Colon (tissue), 2 donors: ENCODE measurements at regions not wholly inside any gene's neighbourhood (a gene's known extent, or its start where the extent isn't known, plus 50 kb on each side); places are given as distances from the start of the nearest gene placed in this dataset.
"Not testable (repeated sequence)": the region's sequence is repeated elsewhere in the genome, so short reads cannot be mapped to it uniquely, and the experiment has no call there.

Experiments
- FAIRE-seq: peaks from 2 replicates; lab custom pipeline; 2012; peaks lifted over from hg19 to GRCh38; lab: Jason Lieb, UNC
- donor health status: control.
- donor health status: control.

DNA sequence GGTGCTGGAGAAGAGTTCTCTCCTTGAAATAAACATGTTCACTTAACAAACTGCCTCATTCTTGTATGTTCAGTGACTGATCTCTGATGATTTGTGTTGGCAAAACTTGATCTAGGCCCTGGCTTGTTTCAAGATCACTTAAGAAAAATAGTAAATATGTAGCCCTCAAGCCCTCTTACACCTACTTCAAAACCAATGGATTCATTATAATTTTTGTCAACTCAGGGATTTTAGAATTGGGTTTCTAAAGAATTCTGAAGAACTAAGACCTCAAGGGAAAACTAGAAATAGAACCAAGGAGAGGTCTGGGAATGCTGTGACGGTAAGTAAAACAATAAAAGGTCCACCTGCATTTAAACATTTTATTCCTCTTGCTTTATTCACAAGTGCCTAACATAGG, 1731.6 kb upstream of the CELF4 start:
- no peak for FAIRE-seq

DNA sequence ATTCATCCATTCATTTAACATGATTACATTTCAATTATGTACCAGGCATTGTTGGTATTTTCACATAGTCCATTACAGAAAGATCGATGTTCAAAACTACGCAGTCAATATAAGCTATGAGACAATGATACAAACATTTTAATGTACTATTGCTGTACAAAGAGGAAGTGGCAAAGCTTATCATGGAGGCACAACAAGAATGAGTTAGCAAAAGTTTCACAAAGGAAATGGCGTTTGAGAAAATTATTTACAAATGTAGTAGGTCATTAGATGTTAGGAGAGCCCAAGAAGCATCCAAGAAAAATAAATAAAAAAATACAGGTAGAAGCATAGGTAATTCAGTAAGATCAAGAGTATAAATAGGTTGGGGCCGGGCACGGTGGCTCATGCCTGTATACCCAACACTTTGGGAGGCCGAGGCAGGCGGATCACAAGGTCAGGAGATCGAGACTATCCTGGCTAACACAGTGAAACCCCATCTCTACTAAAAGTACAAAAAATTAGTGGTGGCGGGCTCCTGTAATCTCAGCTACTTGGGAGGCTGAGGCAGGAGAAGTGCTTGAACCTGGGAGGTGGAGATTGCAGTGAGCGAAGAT, 1730.8 kb upstream of the CELF4 start:
- no peak for FAIRE-seq

DNA sequence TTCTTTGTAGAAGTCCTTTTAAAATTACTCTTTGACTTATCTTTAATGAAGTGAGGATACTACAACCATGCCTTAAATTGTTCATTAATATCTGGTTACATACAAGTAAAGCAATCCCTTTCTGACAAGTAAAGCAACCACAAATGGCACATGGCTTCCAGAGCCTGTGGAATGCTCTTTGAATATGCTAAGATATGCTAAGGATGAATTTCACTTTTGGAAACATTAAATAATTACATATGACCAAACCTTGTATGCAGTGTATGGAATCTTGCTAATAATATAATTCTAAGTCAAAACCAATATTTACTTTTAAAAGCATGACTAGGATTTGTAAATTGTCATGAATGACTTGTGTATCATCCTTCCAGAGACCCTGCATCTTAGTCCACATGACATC, 1711.2 kb upstream of the CELF4 start:
- FAIRE-seq: no peak

DNA sequence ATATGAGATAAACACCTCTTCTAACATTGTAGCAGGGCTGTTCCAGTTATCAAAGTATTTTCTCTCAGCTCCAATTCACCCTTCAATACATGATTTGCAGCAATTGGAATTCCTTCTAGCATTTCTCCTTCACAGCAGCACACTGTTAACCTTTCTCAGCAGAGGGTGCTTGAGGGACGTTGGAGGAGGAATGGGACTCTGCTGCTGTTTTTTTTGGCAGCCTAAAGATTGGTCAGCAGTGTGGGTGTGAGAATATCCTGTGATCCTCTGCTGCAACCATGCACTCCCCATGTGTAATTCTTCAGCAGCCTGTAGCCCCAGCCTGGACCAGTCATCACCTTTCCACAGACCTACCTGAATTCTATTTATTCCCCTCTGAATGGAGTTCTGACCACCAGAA, 1708.9 kb upstream of the CELF4 start:
- no peak for FAIRE-seq

DNA sequence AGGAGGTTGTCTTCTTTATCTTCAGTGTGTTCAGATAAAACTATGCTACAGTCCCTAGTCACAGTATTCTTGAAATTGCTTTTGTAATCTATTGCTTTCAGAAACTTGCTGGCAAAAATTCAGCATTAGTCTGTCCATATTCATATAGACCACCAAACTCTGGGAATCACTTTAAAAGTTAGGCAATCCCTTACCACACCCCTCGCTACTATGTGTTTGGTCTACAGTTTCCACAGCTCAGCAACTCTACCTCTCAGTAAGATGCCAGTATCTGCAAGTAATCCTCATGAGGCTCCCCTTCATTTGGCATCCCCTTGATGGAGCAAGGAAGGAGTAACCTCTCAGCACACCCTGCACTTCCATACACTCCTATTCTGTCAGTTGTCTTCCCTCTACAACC, 1706.6 kb upstream of the CELF4 start:
- no peak for FAIRE-seq

DNA sequence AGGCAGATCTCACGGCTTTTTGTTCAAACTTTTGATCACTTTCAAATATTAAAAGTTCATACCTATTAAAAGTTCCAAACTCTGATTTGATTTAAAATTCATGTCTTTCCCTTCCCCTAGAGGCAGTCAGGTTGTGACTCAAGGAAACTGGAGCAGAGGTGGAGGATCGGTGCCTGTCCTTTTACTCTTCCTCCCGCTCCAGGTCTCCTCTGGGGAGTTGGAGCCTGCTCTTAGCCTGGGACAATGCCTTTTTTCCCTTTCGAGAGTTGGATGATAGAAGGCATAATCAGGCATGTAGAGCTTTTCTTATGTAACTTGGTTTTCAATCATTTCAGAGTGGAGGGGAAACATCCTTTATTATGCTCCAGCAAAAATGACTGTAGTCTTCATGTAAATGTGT, 1706.1 kb upstream of the CELF4 start:
- no peak for FAIRE-seq

DNA sequence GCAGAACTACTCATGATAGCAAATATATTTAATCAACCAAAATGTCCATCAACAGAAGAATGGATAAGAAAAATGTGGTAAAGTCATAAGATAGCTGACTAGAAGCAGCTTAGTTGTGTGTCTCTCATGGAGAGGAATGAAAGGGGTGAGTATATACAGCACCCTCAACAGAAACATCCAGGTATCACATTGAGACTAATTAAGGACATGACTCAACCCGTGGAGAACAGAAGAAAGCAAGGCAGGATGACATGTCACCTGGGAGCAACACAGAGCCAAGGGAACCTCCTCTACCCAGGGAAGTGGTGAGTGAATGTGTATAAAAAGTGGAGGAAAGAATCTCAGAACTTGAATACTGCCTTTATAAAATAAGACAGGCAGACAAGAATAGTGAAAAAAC, 1695.0 kb upstream of the CELF4 start:
- FAIRE-seq: no peak

DNA sequence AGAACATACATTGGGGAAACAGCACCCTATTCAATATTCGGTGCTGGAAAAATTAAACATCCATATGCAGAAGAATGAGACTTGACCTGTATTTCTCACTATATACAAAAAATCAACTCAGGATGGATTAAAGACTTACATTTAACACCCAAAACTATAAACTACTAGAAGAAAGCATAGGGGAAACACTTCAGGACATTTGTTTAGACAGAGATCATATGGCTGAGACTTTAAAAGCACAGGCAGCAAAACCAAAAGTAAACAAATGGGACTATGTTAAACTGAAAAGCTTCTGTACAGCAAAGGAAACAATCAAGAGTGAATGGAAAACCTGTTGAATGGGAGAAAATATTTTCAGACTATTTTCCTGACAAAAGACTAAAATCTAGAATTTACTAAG, 1694.1 kb upstream of the CELF4 start:
- FAIRE-seq: no peak

DNA sequence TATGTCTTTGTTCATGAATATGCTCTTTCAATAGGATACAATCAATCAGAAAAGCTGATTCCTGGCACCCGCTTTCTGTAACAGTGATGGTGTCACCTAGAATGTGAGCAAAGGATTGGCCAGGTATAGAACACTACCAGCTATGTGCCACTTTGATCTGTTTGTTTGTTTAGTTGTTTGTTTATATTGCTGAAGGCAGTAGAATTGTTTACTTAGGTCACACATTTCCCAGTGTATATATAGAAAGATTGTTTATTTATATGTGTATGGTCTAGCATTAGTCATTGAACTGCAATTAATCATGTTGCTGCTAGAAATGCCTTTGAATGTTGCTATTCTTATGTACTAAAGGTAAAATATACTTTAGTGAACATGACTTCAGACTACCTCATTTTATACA, 1678.6 kb upstream of the CELF4 start:
- no peak for FAIRE-seq

DNA sequence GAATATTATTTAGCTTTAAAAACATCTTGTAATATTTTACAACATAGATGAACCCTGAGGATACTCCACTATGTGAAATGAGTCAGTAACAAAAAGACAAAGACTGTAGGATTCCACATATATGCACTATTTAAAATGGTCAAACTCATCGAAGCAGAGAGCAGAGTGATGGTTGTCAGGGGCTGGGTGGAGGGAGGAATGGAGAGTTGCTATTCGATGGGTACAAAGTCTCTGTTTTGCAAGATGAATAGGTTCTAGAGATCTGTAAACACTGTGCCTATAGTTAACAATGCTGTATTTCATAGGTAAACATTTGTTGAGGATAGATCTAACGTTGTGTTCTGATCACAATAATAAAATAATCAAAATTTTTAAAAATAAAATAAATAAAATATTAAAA, 1675.9 kb upstream of the CELF4 start:
- FAIRE-seq: no peak

DNA sequence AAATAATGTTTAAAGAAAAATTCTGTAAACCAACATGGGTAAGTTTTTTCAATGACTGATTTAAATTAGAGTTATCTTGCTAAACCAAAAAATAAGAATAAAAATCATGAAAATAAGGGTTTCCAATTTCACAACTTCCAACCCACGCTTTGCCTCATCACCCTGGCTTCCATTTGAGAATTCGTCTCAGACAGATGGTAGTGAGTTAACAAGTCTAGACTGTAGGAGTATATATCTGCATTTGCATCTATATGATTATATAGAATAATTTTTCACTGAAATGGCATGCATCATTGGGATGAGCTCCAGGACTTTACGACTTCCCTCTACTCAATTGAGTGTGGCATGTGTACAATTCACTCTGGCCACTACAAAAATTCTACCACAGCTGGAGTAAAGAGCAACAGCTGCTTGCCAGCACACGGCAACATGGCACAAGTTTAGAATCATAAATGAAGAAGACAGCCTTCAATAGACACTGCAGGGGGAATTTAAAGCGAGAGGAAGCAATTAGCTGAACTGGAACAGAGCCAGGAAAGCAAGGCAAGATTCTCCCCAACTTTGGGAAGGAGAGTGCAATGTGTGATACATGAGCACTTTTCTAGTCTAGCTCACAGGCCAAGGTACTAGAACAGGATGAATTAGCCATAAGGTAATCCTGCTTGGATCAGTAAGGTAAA, 1673.5 kb upstream of the CELF4 start:
- no peak for FAIRE-seq

DNA sequence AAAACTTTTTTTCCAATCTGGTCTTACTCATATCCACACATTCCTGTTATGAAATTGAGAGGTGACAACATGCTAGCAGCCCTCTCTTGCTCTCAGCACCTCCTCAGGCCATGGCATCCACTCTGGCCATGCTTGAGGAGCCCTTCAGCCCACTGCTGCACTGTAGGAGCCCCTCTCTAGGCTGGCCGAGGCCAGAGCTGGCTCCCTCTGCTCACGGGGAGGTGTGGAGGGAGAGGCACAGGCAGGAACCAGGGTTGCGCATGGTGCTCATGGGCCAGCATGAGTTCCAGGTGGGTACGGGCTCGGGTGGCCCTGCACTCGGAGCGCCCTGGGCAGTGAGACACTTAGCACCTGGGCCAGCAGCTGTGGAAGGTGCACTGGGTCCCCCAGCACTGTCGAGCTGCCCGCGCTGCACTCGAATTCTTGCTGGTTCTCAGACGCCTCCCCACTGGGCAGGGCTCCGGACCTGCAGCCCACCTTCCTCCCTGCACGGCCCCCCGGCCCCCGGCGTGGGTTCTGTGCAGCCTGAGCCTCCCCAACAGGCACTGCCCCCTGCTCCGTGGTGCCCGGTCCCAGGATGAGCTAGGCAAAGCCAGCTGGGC, 1669.6 kb upstream of the CELF4 start:
- no peak for FAIRE-seq

DNA sequence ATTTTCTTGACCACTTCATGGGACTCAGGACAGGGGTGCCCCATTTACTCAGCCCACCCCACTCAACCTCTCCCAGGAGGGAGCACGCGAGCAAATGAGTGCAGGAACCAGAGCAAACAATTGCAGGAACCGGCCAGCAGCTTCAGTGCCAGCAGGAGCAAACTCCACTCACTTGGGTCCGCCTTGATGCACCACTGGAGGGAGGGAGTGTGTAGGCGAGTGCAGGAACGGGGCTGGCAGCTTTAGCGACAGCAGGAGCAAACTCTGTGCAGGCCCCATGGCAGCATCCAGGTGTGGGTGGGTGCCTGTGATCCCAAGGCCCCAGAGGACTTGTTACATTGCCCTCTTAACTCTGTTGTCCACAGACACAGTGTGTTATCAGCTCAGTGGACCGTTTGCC, 1667.3 kb upstream of the CELF4 start:
- FAIRE-seq: no peak

DNA sequence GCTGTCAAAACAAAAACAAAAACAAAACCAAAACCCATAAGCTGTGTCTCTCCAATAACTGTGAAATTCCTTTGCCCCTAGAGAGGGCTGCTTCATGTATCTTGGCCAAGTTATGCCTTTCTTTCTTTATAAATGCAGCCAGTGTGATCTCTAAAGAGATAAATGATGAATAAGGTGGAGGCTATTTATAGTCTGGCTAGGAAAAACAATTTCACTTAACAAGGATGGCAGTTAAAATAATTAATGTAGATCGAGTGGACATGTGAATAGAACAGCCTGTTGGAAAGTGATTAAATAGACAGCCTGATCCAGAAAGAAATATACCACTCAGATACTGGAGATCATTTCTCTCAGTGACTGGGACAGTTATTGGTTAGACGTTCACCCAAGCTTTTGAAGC, 1666.9 kb upstream of the CELF4 start:
- no peak for FAIRE-seq

DNA sequence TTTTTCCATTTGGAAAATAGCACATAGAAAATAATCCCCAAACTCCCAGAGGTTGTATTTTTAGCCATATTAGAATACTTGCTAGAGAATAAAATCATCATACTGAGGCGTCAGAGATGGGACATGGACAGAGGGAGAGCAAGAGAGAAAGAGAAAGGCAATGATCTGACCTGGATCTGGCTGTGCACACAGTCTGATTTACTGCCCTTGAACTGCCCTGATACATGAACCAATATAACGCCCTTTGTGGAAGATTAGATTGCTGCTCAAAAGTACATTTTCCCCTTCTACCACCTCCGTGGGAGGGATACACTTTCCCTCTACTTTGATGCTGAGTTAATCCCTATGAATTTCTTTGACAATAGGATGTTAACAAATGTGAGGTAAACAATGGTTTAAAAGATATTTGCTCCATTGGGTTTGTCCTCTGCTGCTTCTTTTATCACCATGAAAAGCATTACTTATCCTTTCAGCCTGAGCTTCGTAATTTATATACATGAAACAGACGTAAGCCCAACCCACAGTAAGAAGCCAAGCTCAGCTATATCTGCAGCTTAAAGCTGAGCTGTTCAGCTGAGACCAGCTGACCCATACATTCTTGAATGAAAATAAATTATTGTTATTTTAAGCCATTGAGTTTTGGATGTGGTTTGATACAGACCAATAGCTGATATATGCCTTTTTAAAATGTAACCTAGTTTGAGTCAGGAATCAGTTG, 1664.6 kb upstream of the CELF4 start:
- FAIRE-seq: no peak

DNA sequence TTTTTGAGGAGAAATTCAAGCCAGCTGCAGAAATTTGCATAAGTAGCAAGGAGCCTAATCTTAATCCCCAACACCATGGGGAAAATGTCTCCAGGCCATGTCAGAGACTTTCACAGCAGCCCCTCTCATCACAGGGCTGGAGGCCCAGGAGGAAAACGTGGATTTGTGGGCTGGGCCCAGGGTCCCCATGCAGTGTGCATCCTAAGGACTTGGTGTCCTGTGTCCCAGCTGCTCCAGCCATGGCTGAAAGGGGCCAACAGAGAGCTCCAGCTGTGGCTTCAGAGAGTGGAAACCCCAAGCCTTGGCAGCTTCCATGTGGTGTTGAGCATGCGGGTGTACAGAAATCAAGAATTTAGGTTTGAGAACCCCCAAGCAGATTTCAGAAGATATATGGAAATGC, 1662.2 kb upstream of the CELF4 start:
- not testable (repeated sequence) for FAIRE-seq

DNA sequence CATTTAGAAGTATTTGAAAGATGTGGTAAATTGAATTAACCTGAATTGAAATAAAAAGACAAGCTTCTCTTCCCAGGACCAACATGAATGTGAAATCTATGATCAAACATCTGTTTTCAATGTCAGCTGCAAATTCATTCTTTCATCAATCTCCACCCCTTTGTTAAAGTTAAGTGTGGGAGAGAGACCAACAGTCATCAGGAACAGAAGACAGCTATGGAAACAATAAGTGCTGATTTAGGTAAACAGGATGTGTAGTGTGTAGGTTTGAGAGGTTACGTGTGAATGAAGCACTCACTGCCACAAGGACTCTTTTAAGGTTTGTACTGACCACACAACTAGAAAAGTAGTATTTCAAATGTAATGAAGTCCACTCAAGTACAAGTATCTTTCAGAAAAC, 1659.8 kb upstream of the CELF4 start:
- FAIRE-seq: no peak

DNA sequence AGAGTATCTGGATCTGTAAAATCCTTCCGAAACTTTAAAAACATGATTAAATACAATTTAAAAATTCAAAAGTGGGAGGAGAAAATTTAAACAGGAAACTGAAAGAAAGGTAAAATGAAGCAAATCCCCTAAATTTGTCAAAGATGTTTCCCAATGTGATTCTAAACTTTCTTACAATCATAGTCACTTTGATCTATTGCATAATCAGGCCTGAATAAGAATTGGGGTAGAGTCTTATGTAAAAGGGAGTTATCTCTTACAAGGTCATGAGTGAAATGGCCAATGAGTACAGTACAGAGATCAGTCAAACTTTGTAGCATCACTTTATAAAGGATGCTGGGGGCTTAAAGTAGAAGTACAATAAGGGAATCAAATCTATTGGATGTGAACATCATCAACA, 1657.7 kb upstream of the CELF4 start:
- FAIRE-seq: no peak

DNA sequence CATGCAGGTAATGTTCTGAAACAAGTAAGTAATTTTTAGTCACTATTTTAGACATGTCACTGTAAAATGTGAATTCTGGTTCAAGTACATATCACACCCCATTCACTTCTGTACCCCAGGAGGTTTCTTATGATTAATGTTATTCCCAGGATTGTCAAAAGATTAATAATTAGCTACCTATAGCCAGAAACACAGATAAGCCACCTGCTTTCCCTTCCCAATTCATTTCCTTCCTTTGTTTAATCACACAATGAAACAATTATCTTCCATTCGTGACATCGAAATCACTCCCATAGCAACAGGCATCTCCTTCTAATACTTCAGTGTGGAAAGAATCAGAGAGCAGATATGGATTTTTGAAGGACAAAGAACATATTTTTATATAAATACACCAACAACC, 1650.3 kb upstream of the CELF4 start:
- FAIRE-seq: no peak

DNA sequence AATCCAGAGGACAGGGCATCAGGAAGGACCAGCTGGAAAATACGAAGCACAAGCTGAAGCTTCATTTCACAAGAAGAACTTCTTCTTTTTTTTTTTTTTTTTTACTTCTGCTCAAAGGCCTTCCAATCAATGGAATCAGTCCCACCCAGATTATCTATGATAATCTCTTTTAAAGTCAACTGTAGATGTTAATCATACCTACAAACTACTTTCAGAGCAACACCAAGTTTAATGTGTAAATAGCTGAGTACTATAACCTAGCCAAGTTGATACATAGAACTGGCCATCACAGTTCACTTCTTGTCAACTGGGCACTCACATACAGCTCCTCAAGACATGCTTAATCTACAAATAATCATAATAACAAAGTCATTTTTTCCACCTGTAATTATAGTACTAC, 1645.9 kb upstream of the CELF4 start:
- FAIRE-seq: no peak

DNA sequence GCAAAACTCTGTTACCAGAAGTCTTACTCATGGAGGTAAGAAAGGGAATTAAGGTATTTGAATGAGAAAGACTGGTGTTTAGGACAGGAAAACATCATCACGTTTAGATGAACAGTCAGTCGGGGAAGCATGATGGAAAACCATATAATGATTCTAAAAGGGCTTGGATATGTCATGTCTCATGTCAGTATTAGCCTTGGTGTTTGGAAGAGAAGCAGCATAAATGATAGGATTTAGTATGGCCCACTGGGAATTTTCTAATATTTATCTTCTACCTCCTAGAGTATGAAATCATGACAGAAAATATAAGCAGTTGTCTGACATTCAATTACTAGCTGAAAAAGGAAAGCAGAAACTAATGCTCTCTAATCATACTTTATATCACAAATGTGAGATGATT, 1643.6 kb upstream of the CELF4 start:
- FAIRE-seq: no peak

DNA sequence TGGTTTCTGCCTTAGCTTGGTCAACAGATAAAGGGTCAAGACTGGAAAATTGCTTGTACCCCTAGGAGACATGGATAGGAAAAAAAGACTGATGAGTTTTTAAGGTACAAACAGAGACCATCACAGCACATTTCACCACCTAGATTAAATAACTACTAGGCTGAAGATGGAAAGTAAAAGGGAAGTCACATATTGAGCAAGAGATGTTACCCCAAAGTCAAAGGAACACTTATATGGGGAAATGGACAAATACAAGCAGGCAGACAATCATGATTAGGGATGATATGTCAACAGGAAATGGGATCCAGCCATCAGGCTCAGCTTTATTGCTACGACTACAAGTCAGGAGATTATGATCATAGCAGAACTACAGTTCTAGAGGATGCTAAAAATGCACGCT, 1643.1 kb upstream of the CELF4 start:
- FAIRE-seq: no peak

DNA sequence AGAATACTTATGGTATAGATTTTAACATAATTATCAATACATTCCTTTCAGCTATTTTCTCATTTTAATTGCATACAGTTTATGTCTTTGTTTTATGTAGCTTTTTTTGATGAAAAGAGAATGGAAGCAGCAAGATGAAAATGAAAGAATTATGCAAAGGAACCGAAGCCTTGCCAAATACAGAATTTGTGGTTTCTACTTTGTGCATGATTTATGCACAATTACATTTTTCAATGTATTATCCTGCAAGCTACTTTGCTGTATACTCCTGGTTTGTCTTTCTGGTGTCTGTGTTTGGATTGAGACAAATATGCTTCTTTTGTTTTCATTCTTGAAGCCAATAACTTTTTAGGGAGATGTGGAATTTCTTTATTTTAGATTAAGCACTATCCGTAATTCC, 1642.6 kb upstream of the CELF4 start:
- no peak for FAIRE-seq
